AG04450 (cell line): ENCODE measurements at regions not wholly inside any gene's neighbourhood (a gene's known extent, or its start where the extent isn't known, plus 50 kb on each side); places are given as distances from the start of the nearest gene placed in this dataset.

Experiments used
- CTCF ChIA-PET: fragments of 300-600, 350-600 bp; formaldehyde crosslinking; extraction: SDS; loops from one replicate; lab custom pipeline; 2022; ENCODE audit warnings: antibody characterized with exemption, inconsistent platforms; lab: Charles Lee
- POLR2A ChIA-PET: fragments of 350-600 bp; formaldehyde crosslinking; extraction: SDS; loops from one replicate; lab custom pipeline; 2021; ENCODE audit warnings: antibody characterized with exemption, inconsistent platforms; lab: Yijun Ruan, JAX
- DNase-seq: peaks from one replicate; pipeline ENCODE4 v3.0.0-alpha.2; 2011; ENCODE audit warnings: low read depth, low spot score
- H3K27ac ChIP-seq: one replicate; pipeline ENCODE4 v1.5.1; 2012; ENCODE audit warnings: low read depth, low read length, control low read depth
- H3K27me3 ChIP-seq: one replicate; pipeline ENCODE4 v1.6.0; 2012; ENCODE audit warnings: low read length; ENCODE audit not compliant: control insufficient read depth, insufficient read depth
- H3K4me3 ChIP-seq: 2 replicates; pipeline ENCODE4 v1.5.1; 2011; ENCODE audit warnings: mild to moderate bottlenecking, low read depth, low read length, control low read depth
- H3K9me3 ChIP-seq: 2 replicates; pipeline ENCODE4 v1.5.1; 2012; ENCODE audit warnings: low read length; ENCODE audit not compliant: control insufficient read depth, insufficient read depth
- CTCF ChIP-seq: IDR thresholded peaks from 2 replicates; pipeline ENCODE4 v1.5.1; 2011; ENCODE audit warnings: low read depth, low read length, control low read depth, inconsistent platforms

- no peak for TF ChIP-seq CTCF
- POLR2A ChIA-PET, result no interaction called here
- Histone ChIP-seq H3K27me3 (no peaks in the 10 kb centered on the region), H3K27ac (no peak overlapping the region), H3K4me3 (no peak overlapping the region), H3K9me3 (no peaks in the 10 kb centered on the region)
- CTCF ChIA-PET, result interaction anchor here (0.9 kb wide), 1 partner anchor 9 kb away, joined by 3 read pairs; no protein-coding TSS in a partner anchor
- DNase-seq, result no peak
These were observed 53.0 kb downstream of the ARL6IP4 start for GRCh38 chr12:123033392-123034021.

DNA sequence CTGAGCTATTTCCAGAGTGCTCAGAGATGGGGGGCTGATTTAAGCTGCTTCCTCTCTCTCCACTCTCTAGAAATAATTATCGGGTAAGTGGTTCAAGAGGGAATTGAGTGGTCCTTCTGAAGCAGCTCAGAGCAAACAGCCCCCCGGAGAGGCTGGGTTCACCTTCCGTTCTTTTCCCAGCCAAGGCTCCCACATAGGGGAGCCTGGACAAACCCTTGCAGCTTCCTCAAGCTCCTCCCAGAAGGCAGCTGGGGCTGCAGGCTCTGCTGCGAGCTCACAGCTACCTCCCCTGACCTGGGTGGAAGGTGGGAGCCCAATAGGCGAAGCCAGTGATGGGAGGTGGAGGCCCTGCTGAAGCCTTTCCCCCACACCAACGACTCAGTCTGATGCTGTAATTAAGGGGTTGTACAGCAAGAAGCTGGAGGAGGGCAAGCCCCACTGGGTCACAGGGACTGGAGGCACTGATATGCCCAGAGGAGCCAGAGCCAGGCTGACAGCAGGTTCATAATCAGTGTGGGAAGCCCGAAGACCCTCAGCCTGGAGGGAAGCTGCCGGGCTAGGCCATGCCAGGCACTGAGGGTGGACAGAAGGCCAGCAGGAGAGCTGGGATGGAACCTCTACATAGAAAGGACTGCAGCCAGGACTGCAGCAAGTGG lies 52.4 kb downstream of the ARL6IP4 start:
- DNase-seq, result no peak
- TF ChIP-seq CTCF, result no peak
- Histone ChIP-seq H3K27me3 (no peaks in the 10 kb centered on the region), H3K4me3 (no peak overlapping the region), H3K9me3 (no peaks in the 10 kb centered on the region), H3K27ac (no peak overlapping the region)
- ChIA-PET CTCF (interaction anchor here (0.5 to 0.9 kb wide), 2 partner anchors 10 to 44 kb away, joined by 3 read pairs; no protein-coding TSS in a partner anchor), POLR2A (no interaction called here)
